HepG2 (cell line): ENCODE measurements at regions not wholly inside any gene's neighbourhood (a gene's known extent, or its start where the extent isn't known, plus 50 kb on each side); places are given as distances from the start of the nearest gene placed in this dataset.

Source experiments
- ATAC-seq: fragments of 200-7000 bp; cut with Tn5 transposase; 3 replicates; pipeline ENCODE4 v1.9.1; 2020; ENCODE audit warnings: mild to moderate bottlenecking, moderate library complexity
- BruUV-seq: library from RNA; stranded (reverse); fragments of 400-500 nt; replicated peaks from 2 replicates; lab custom pipeline; 2021; lab: Mats Ljungman, UMichigan
- CTCF ChIA-PET: fragments of 300-600 bp; formaldehyde crosslinking; extraction: SDS; loops from one replicate; lab custom pipeline; 2021; ENCODE audit warnings: low total read pairs, inconsistent platforms, low intra/inter-chr PET ratio; lab: Yijun Ruan, JAX
- POLR2A ChIA-PET: fragments of 350-600 bp; sonication (Branson Sonifier 250); formaldehyde crosslinking; loops from one replicate; lab custom pipeline; 2020; ENCODE audit warnings: antibody characterized with exemption, inconsistent platforms; lab: Yijun Ruan, JAX
- DNase-seq: peaks from one replicate; pipeline ENCODE4 v3.0.0-alpha.2; 2015; ENCODE audit warnings: low spot score
- FAIRE-seq: peaks from 3 replicates; lab custom pipeline; 2011; peaks lifted over from hg19 to GRCh38; lab: Jason Lieb, UNC
- H2AFZ ChIP-seq: one replicate; pipeline ENCODE4 v1.6.1; 2011; ENCODE audit warnings: low read length, inconsistent platforms
- H3K27ac ChIP-seq: fragments of 300-600 bp; 3 replicates; pipeline ENCODE4 v1.8.0; 2011; ENCODE audit warnings: mixed run types, mild to moderate bottlenecking, mixed read lengths, low read length, inconsistent platforms; ENCODE audit not compliant: insufficient read depth; ENCODE audit errors: extremely low read length
- H3K27me3 ChIP-seq, 2 experiments: fragments of 200-600 bp in 1 of 2; 2 replicates in 1 of 2; 3 replicates in 1 of 2; pipeline versions ENCODE4 v1.6.0 to v1.8.0; 2011; ENCODE audit warnings: low read length in 2 of 2, mild to moderate bottlenecking in 2 of 2, moderate library complexity in 2 of 2, inconsistent platforms in 1 of 2; ENCODE audit not compliant: insufficient read depth in 2 of 2, control insufficient read depth in 1 of 2
- H3K36me3 ChIP-seq, 2 experiments: fragments of 200-600 bp in 1 of 2; replicated peaks in 1 of 2; 2 replicates in 1 of 2; 3 replicates in 1 of 2; pipeline versions ENCODE4 v1.5.1 to v1.8.0; 2011; ENCODE audit warnings: low read length in 2 of 2, inconsistent platforms in 1 of 2; ENCODE audit not compliant: insufficient read depth in 2 of 2, control insufficient read depth in 1 of 2
- H3K4me1 ChIP-seq: 2 replicates; pipeline ENCODE4 v1.5.1; 2012; ENCODE audit warnings: low read length, inconsistent platforms; ENCODE audit not compliant: insufficient read depth
- H3K4me2 ChIP-seq: 2 replicates; pipeline ENCODE4 v1.6.0; 2011; ENCODE audit warnings: low read depth, low read length, inconsistent platforms
- H3K4me3 ChIP-seq, 3 experiments: fragments of 200-600 bp in 1 of 3; sonication (generic), shearing (Covaris generic) in 1 of 3; replicated peaks in 1 of 3; 2 replicates each; pipeline ENCODE4 v1.5.1; 2011 to 2016; ENCODE audit warnings: low read length in 3 of 3, inconsistent platforms in 2 of 3, low read depth in 2 of 3, mild to moderate bottlenecking in 2 of 3, control low read depth in 1 of 3, mixed read lengths in 1 of 3; ENCODE audit not compliant: insufficient read depth in 1 of 3
- H3K79me2 ChIP-seq: one replicate; pipeline ENCODE4 v1.6.1; 2011; ENCODE audit warnings: low read length, inconsistent platforms; ENCODE audit not compliant: insufficient read depth
- H3K9ac ChIP-seq: 2 replicates; pipeline ENCODE4 v1.6.0; 2011; ENCODE audit warnings: mild to moderate bottlenecking, low read depth, low read length, inconsistent platforms; ENCODE audit not compliant: insufficient read depth
- H3K9me3 ChIP-seq: 2 replicates; pipeline ENCODE4 v1.5.1; 2012; ENCODE audit warnings: mild to moderate bottlenecking, low read length
- H4K20me1 ChIP-seq: 2 replicates; pipeline ENCODE4 v1.6.0; 2011; ENCODE audit warnings: inconsistent platforms, mild to moderate bottlenecking, low read length, moderate library complexity; ENCODE audit not compliant: insufficient read depth
- ATF4 ChIP-seq, 2 experiments: fragments of 450-650 bp in 1 of 2; sonication (generic) in 1 of 2; formaldehyde crosslinking; IDR thresholded peaks; 2 replicates each; pipeline versions ENCODE4 v1.5.0 to v1.8.0; 2020 to 2022; ENCODE audit warnings: mild to moderate bottlenecking in 1 of 2, missing genetic modification reagents in 1 of 2
- DNMT1 ChIP-seq: sonication (generic); formaldehyde crosslinking; IDR thresholded peaks from 2 replicates; pipeline ENCODE4 v1.5.1; 2020; ENCODE audit warnings: mild to moderate bottlenecking, missing genetic modification reagents
- ETS1 ChIP-seq: sonication (generic); formaldehyde crosslinking; IDR thresholded peaks from 2 replicates; pipeline ENCODE4 v1.4.0; 2020; ENCODE audit warnings: missing genetic modification reagents
- HINFP ChIP-seq: sonication (generic); formaldehyde crosslinking; IDR thresholded peaks from 2 replicates; pipeline ENCODE4 v1.4.0; 2020; ENCODE audit warnings: low read depth, mild to moderate bottlenecking, missing genetic modification reagents
- KLF13 ChIP-seq: sonication (generic); formaldehyde crosslinking; IDR thresholded peaks from 2 replicates; pipeline ENCODE4 v1.4.0; 2020; ENCODE audit warnings: mild to moderate bottlenecking, missing genetic modification reagents
- PAF1 ChIP-seq: IDR thresholded peaks from 2 replicates; pipeline ENCODE4 v1.6.1; 2016; ENCODE audit warnings: missing genetic modification reagents, missing compliant biosample characterization
- SP2 ChIP-seq: sonication (generic); formaldehyde crosslinking; IDR thresholded peaks from 2 replicates; pipeline ENCODE4 v1.5.1; 2020; ENCODE audit warnings: mild to moderate bottlenecking, missing genetic modification reagents
- ZNF160 ChIP-seq: sonication (generic); formaldehyde crosslinking; IDR thresholded peaks from 2 replicates; pipeline ENCODE4 v1.8.0; 2022; ENCODE audit warnings: mild to moderate bottlenecking, inconsistent platforms, missing genetic modification reagents
- ZNF232 ChIP-seq: sonication (generic); formaldehyde crosslinking; IDR thresholded peaks from 2 replicates; pipeline ENCODE4 v1.4.0; 2020; ENCODE audit warnings: missing genetic modification reagents, borderline replicate concordance
- ZNF263 ChIP-seq: sonication (generic); formaldehyde crosslinking; IDR thresholded peaks from 2 replicates; pipeline ENCODE4 v1.4.0; 2020; ENCODE audit warnings: missing genetic modification reagents
- ZNF30 ChIP-seq: sonication (generic); formaldehyde crosslinking; IDR thresholded peaks from 2 replicates; pipeline ENCODE4 v1.5.0; 2020; ENCODE audit warnings: mild to moderate bottlenecking, missing genetic modification reagents
- ZNF383 ChIP-seq: sonication (generic); formaldehyde crosslinking; IDR thresholded peaks from 2 replicates; pipeline ENCODE4 v1.4.0; 2020; ENCODE audit warnings: missing genetic modification reagents, mild to moderate bottlenecking, borderline replicate concordance
- WGBS: methylation state at CpG from one replicate; pipeline ENCODE4 v1.1.6; 2017; ENCODE audit warnings: low lambda C conversion rate; 5-methylcytosine and 5-hydroxymethylcytosine counted together
- in situ Hi-C: cut with HindIII; loops from 2 replicates; pipeline ENCODE4 v1.10.0; 2017; ENCODE audit warnings: low pct_unique_long_range_greater_than_20kb; ENCODE audit not compliant: extremely low pct_ligation_motif_present
- intact Hi-C: fragments of 100-400 bp; cut with micrococcal nuclease; formaldehyde crosslinking; loops from one replicate; pipeline ENCODE4 v1.10.0; 2022; ENCODE audit not compliant: unreplicated experiment
- TF ChIP-seq, protein P1 (sequence below): sonication (generic); formaldehyde crosslinking; IDR thresholded peaks from 2 replicates; pipeline ENCODE4 v1.4.0; 2020; ENCODE audit warnings: missing genetic modification reagents, borderline replicate concordance
- TF ChIP-seq, protein P2 (sequence below): sonication (generic); formaldehyde crosslinking; IDR thresholded peaks from 2 replicates; pipeline ENCODE4 v1.5.1; 2020; ENCODE audit warnings: mild to moderate bottlenecking, missing genetic modification reagents, moderate library complexity

DNA sequence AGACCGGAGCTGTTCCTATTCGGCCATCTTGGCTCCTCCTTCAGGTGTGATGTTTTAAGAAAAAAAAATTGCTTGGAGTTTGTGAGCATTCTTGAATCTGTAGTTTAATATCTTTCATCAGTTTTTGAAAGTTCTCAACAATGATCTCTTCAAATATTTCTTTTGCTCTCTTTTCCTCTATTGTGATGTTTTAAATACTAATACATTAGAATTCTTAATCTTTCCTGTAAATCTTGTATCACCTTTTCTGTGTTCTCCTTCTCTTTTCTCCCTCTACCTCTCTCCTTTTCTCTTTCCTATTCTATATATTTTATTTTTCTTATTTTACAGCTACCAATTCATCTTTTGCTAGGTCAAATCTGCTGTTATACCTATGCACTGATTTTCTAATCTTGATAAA, 212.3 kb downstream of the RPS12 start:
- Histone ChIP-seq H3K4me3 (no peak overlapping the region), H4K20me1 (no peaks in the 10 kb centered on the region), H3K4me2 (no peak overlapping the region), H3K9me3 (no peaks in the 10 kb centered on the region), H2AFZ (no peak overlapping the region), H3K79me2 (no peaks in the 10 kb centered on the region), H3K36me3 (no peaks in the 10 kb centered on the region), H3K27ac (no peak overlapping the region), H3K9ac (no peak overlapping the region), H3K27me3 (no peaks in the 10 kb centered on the region), H3K4me1 (no peaks in the 10 kb centered on the region)
- ChIA-PET CTCF (no interaction called here), POLR2A (no interaction called here)
- FAIRE-seq (no peak), ATAC-seq (no peak), DNase-seq (no peak)
- intact Hi-C loops: no loop called here
- in situ Hi-C loops: no loop called here
- no TSS peak for BruUV-seq
- 78% methylated on average over 2 of the region's 2 CpGs for WGBS
- TF ChIP-seq ZNF383 (CRISPR knock-in tag): no peak
- TF ChIP-seq HINFP: no peak
- TF ChIP-seq ETS1: no peak
- no peak for TF ChIP-seq DNMT1 (CRISPR knock-in tag)
- TF ChIP-seq KLF13: no peak
- no peak for TF ChIP-seq ATF4 (CRISPR knock-in tag; IDR thresholded peaks at IDR 0.05)
- no peak for TF ChIP-seq ZNF263 (CRISPR knock-in tag)
- TF ChIP-seq ZNF232: no peak
- TF ChIP-seq, protein P1, sequence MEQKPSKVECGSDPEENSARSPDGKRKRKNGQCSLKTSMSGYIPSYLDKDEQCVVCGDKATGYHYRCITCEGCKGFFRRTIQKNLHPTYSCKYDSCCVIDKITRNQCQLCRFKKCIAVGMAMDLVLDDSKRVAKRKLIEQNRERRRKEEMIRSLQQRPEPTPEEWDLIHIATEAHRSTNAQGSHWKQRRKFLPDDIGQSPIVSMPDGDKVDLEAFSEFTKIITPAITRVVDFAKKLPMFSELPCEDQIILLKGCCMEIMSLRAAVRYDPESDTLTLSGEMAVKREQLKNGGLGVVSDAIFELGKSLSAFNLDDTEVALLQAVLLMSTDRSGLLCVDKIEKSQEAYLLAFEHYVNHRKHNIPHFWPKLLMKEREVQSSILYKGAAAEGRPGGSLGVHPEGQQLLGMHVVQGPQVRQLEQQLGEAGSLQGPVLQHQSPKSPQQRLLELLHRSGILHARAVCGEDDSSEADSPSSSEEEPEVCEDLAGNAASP: no peak
- TF ChIP-seq, protein P2, sequence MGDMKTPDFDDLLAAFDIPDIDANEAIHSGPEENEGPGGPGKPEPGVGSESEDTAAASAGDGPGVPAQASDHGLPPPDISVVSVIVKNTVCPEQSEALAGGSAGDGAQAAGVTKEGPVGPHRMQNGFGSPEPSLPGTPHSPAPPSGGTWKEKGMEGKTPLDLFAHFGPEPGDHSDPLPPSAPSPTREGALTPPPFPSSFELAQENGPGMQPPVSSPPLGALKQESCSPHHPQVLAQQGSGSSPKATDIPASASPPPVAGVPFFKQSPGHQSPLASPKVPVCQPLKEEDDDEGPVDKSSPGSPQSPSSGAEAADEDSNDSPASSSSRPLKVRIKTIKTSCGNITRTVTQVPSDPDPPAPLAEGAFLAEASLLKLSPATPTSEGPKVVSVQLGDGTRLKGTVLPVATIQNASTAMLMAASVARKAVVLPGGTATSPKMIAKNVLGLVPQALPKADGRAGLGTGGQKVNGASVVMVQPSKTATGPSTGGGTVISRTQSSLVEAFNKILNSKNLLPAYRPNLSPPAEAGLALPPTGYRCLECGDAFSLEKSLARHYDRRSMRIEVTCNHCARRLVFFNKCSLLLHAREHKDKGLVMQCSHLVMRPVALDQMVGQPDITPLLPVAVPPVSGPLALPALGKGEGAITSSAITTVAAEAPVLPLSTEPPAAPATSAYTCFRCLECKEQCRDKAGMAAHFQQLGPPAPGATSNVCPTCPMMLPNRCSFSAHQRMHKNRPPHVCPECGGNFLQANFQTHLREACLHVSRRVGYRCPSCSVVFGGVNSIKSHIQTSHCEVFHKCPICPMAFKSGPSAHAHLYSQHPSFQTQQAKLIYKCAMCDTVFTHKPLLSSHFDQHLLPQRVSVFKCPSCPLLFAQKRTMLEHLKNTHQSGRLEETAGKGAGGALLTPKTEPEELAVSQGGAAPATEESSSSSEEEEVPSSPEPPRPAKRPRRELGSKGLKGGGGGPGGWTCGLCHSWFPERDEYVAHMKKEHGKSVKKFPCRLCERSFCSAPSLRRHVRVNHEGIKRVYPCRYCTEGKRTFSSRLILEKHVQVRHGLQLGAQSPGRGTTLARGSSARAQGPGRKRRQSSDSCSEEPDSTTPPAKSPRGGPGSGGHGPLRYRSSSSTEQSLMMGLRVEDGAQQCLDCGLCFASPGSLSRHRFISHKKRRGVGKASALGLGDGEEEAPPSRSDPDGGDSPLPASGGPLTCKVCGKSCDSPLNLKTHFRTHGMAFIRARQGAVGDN (CRISPR knock-in tag): no peak
- no peak for TF ChIP-seq ZNF30 (CRISPR knock-in tag)
- no peak for TF ChIP-seq SP2 (CRISPR knock-in tag)
- TF ChIP-seq ZNF160 (CRISPR knock-in tag): no peak
- no peak for TF ChIP-seq PAF1 (CRISPR knock-in tag)
